Tibial nerve (tissue), 4 donors: ENCODE measurements at regions not wholly inside any gene's neighbourhood (a gene's known extent, or its start where the extent isn't known, plus 50 kb on each side); places are given as distances from the start of the nearest gene placed in this dataset.

ENCODE experiments used
- CTCF ChIP-seq, 5 experiments: fragments of 200-600 bp in 3 of 5; fragments of 450-650 bp in 2 of 5; sonication (generic) in 3 of 5; IDR thresholded peaks; one replicate each; pipeline ENCODE4 v1.5.1; 2016 to 2019; ENCODE audit warnings: antibody characterized with exemption in 5 of 5, mild to moderate bottlenecking in 3 of 5, moderate library complexity in 2 of 5
- EP300 ChIP-seq, 2 donors: sonication (generic); formaldehyde crosslinking; IDR thresholded peaks; one replicate each; pipeline ENCODE4 v1.6.1; 2017; ENCODE audit warnings: antibody characterized with exemption in 2 of 2, mild to moderate bottlenecking in 1 of 2
- POLR2A ChIP-seq, 2 donors: fragments of 450-650 bp; IDR thresholded peaks; one replicate each; pipeline ENCODE4 v1.6.1; 2017; ENCODE audit warnings: antibody characterized with exemption in 2 of 2, mild to moderate bottlenecking in 2 of 2, moderate library complexity in 2 of 2

GRCh38 chr5:68369457-68370125 lies 154.0 kb downstream of the PIK3R1 start:
- TF ChIP-seq CTCF (IDR thresholded peaks at IDR 0.05): no peak
- no peak for TF ChIP-seq EP300 (IDR thresholded peaks at IDR 0.05)
- no peak for TF ChIP-seq POLR2A (IDR thresholded peaks at IDR 0.05)
